Bronchial epithelial cell (primary cell): ENCODE measurements at regions not wholly inside any gene's neighbourhood (a gene's known extent, or its start where the extent isn't known, plus 50 kb on each side); places are given as distances from the start of the nearest gene placed in this dataset.

Experiments
- DNase-seq: peaks from one replicate; pipeline ENCODE4 v3.0.0-alpha.2; 2010; ENCODE audit warnings: low read depth
- FAIRE-seq: peaks from 2 replicates; lab custom pipeline; 2011; peaks lifted over from hg19 to GRCh38; lab: Jason Lieb, UNC
- H3K27me3 ChIP-seq: 2 replicates; pipeline ENCODE4 v1.5.1; 2011; ENCODE audit warnings: low read length; ENCODE audit not compliant: control insufficient read depth, insufficient read depth
- H3K36me3 ChIP-seq: 2 replicates; pipeline ENCODE4 v1.5.1; 2011; ENCODE audit warnings: low read length; ENCODE audit not compliant: control insufficient read depth, insufficient read depth
- H3K4me3 ChIP-seq: 2 replicates; pipeline ENCODE4 v1.5.1; 2011; ENCODE audit warnings: mild to moderate bottlenecking, low read depth, low read length, control low read depth
- CTCF ChIP-seq: IDR thresholded peaks from 2 replicates; pipeline ENCODE4 v1.5.1; 2011; ENCODE audit warnings: mild to moderate bottlenecking, moderate library complexity, low read length, control low read depth, inconsistent platforms; ENCODE audit not compliant: insufficient read depth, severe bottlenecking

GRCh38 chr7:35366167-35367155, 112.6 kb upstream of the TBX20 start:
- no peak for DNase-seq
- no peak for TF ChIP-seq CTCF
- FAIRE-seq: no peak

GRCh38 chr7:35365523-35365922, 111.6 kb upstream of the TBX20 start:
- no peaks in the 10 kb centered on the region for H3K27me3 ChIP-seq
- FAIRE-seq: no peak
- H3K4me3 ChIP-seq: no peak overlapping the region
- no peaks in the 10 kb centered on the region for H3K36me3 ChIP-seq
- no peak for TF ChIP-seq CTCF
- DNase-seq: no peak

More at GRCh38 chr7:35366167-35367155, 112.6 kb upstream of the TBX20 start:
- Histone ChIP-seq H3K27me3 (no peaks in the 10 kb centered on the region), H3K36me3 (no peaks in the 10 kb centered on the region), H3K4me3 (no peak overlapping the region)

- Histone ChIP-seq H3K27me3 (no peaks in the 10 kb centered on the region), H3K4me3 (no peak overlapping the region), H3K36me3 (no peaks in the 10 kb centered on the region)
- no peak for FAIRE-seq
- no peak for TF ChIP-seq CTCF
- DNase-seq: no peak
These were observed 108.4 kb upstream of the TBX20 start for GRCh38 chr7:35362341-35362740.

- DNase-seq: no peak
- no peak for TF ChIP-seq CTCF
- no peak for FAIRE-seq
- Histone ChIP-seq H3K36me3 (no peaks in the 10 kb centered on the region), H3K4me3 (no peak overlapping the region), H3K27me3 (no peaks in the 10 kb centered on the region)
These were observed 105.5 kb upstream of the TBX20 start for GRCh38 chr7:35359423-35359822.

- no peaks in the 10 kb centered on the region for H3K27me3 ChIP-seq
- TF ChIP-seq CTCF: no peak
These were observed 102.6 kb upstream of the TBX20 start for GRCh38 chr7:35356495-35356894.

More at GRCh38 chr7:35356495-35356894, 102.6 kb upstream of the TBX20 start:
- DNase-seq (no peak), FAIRE-seq (no peak)
- Histone ChIP-seq H3K36me3 (no peaks in the 10 kb centered on the region), H3K4me3 (no peak overlapping the region)
